Fibroblast of villous mesenchyme (primary cell): ENCODE measurements at regions not wholly inside any gene's neighbourhood (a gene's known extent, or its start where the extent isn't known, plus 50 kb on each side); places are given as distances from the start of the nearest gene placed in this dataset.
"Not testable (repeated sequence)": the region's sequence is repeated elsewhere in the genome, so short reads cannot be mapped to it uniquely, and the experiment has no call there.

Experiments
- DNase-seq: peaks from one replicate; pipeline ENCODE4 v3.0.0-alpha.2; 2010; ENCODE audit warnings: low read depth
- H3K4me3 ChIP-seq: 2 replicates; pipeline ENCODE4 v1.5.1; 2011; ENCODE audit warnings: low read depth, mild to moderate bottlenecking, low read length
- TF ChIP-seq, protein P1 (sequence below): IDR thresholded peaks from 2 replicates; pipeline ENCODE4 v1.5.1; 2012; ENCODE audit warnings: low read depth, mild to moderate bottlenecking, low read length; ENCODE audit not compliant: insufficient read depth

DNA sequence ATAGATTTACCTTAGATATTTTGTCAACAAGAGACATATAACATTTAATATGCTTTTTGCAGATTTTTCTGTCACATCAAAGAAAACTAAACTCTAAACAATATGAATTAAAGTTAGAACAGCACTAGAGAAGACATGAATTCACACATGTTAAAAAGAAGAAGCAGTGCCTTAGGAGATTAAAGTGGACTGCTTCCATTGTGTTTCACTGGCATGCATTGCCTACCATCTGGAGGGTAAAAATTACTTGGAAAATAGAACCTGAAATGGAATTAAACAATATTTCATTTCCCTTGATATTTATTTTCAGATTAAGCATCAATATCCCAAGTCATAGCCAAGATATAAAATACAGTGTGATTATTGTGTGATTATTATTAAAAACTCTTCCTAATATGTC lies 319.4 kb upstream of the CDH18 start:
- no peak for DNase-seq
- TF ChIP-seq, protein P1, sequence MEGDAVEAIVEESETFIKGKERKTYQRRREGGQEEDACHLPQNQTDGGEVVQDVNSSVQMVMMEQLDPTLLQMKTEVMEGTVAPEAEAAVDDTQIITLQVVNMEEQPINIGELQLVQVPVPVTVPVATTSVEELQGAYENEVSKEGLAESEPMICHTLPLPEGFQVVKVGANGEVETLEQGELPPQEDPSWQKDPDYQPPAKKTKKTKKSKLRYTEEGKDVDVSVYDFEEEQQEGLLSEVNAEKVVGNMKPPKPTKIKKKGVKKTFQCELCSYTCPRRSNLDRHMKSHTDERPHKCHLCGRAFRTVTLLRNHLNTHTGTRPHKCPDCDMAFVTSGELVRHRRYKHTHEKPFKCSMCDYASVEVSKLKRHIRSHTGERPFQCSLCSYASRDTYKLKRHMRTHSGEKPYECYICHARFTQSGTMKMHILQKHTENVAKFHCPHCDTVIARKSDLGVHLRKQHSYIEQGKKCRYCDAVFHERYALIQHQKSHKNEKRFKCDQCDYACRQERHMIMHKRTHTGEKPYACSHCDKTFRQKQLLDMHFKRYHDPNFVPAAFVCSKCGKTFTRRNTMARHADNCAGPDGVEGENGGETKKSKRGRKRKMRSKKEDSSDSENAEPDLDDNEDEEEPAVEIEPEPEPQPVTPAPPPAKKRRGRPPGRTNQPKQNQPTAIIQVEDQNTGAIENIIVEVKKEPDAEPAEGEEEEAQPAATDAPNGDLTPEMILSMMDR, result no peak
- no peak overlapping the region for H3K4me3 ChIP-seq

DNA sequence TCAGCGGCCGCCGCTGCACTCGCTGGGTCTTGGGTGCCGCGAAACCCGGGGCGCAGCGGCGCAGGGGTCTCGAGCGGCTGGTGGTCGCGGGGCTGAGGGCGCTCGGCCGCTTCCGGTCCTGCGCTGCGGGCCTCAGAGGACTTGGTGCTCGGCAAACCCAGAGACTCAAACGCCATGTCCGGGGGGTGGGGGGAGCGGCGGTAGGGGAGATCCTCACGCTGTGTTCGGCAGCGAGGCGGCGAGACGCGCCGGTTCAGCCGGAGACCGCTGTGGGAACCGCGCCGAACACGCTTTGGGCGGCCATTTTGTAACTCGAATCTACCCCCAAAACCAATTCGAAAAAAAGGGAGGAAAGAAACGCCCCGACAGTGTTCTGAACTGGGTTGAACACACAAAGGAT lies 317.5 kb upstream of the CDH18 start:
- DNase-seq, result no peak
- no peak overlapping the region for H3K4me3 ChIP-seq
- TF ChIP-seq, protein P1, result no peak

DNA sequence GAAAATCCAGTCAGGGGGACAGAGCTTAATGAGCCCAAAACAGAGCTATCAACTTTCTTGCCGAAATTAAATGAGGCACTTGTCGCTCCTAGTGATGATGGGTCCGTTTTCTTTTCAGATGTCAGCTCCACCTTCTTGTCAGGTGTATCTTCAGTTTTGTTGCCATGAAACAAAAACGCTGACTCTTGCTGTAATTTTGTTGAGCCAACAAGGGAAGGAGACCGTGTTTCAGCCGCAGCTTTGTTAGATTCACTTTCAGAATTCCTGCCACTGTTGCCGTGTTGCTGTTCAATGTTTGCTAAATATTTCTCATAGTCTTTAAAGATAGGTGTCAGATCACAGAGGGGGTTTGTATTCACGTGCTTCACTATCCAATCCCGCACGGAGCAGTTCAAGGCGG lies 316.6 kb upstream of the CDH18 start:
- H3K4me3 ChIP-seq, DNase-seq: not testable (repeated sequence)

DNA sequence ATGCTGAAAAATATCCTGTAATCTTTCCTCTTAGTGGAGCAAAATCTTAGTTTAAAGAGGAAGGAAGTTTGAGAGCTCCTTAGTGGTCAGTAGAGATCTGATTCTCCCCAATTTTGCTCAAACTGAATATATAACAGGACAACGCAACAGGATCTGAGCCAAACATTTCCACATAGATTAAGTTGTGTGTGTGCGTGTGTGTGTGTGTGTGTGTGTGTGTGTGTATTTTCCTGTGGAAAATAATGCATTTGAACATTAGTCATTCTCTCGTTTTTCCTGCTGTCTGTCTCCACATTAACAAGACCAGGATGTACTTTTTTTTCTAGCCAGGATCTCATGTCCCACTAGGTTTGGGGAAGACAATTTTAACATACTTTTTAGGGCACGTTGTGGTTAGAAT lies 312.1 kb upstream of the CDH18 start:
- no peak overlapping the region for H3K4me3 ChIP-seq
- TF ChIP-seq, protein P1, result no peak
- no peak for DNase-seq

DNA sequence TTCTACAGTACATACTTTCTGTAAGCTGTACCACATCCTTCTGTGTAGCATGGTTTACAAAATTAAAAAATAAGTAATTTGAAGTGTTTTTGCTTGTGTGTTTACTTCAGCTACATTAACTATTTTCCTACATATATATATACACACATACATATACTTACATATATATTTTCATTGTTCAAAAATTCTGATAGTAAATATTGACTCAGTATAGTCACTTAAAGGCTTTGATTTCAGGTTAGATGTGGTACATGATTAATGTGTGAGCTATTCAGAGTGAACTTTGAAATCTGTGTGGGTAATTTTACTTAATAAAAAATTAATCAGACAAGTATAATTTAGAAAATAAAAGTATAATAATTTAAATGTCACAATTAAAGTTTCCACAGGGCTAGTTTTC lies 306.7 kb upstream of the CDH18 start:
- no peak overlapping the region for H3K4me3 ChIP-seq
- DNase-seq, result no peak
- TF ChIP-seq, protein P1, result no peak

DNA sequence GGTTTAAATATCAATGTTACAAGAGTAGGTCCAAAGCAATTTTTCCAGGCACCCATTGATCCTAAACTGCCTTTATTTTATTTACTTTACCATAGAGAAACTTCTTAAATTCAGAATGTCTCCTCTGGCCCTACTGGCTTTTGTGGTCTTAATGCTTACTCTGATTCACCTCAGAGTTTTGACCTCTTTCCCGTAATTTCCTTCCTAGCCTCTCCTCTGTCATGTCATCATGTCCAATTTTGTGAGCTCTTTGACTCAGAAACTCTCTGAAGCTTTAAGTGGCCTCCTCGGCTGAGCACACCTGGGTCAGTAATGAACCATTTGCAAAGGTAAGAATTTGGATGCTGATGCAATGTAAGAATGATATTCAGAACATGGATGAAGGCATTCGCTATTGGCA lies 303.8 kb upstream of the CDH18 start:
- no peak overlapping the region for H3K4me3 ChIP-seq
- TF ChIP-seq, protein P1, result no peak
- DNase-seq, result no peak

DNA sequence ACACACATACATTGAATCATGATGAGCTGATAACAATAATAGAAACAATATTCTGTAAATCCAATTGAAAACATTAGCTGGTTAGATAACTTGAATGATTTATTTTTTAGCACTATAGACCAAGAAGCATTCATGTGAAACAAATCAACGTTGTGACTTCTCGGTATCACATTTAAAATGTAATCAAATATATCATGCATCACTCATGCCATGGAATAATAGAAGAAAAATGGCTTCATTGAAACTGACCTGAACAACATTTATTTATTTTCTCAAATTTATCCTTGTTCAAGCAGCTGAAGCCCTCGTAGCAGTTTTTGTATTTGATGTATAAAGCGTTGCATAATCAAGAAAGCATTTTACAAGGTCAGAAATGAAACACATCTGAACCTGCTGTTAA lies 299.6 kb upstream of the CDH18 start:
- no peak for DNase-seq
- TF ChIP-seq, protein P1, result no peak
- no peak overlapping the region for H3K4me3 ChIP-seq

DNA sequence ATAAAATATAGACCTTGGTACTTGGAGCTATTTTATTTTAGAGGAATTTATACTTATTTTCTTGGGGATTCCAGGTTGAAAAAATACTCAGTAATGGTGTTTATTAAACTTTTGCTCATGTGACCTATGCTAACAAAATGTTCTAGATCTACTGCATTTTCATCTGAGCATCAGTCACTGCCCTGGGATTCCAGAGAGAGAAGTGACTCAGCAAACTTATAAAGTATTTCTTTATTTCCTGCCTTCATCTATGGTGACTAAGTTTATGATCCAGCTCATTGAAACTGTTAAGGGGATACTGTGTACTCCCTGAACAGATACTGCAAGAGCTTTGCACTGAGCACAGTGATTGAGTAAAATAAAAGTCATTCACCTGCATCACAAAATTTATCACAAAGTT lies 298.5 kb upstream of the CDH18 start:
- no peak overlapping the region for H3K4me3 ChIP-seq
- TF ChIP-seq, protein P1, result no peak
- DNase-seq, result no peak
